CD4-positive, alpha-beta T cell treated with Interferon gamma for 1 hour (primary cell): ENCODE measurements at regions not wholly inside any gene's neighbourhood (a gene's known extent, or its start where the extent isn't known, plus 50 kb on each side); places are given as distances from the start of the nearest gene placed in this dataset.
"Not testable (repeated sequence)": the region's sequence is repeated elsewhere in the genome, so short reads cannot be mapped to it uniquely, and the experiment has no call there.

Experiments used
- DNase-seq: peaks from one replicate; pipeline ENCODE4 v3.0.0-alpha.2; 2020

GRCh38 chr17:20683651-20684229 is 104.2 kb downstream of the CDRT15L2 start:
- not testable (repeated sequence) for DNase-seq

DNA sequence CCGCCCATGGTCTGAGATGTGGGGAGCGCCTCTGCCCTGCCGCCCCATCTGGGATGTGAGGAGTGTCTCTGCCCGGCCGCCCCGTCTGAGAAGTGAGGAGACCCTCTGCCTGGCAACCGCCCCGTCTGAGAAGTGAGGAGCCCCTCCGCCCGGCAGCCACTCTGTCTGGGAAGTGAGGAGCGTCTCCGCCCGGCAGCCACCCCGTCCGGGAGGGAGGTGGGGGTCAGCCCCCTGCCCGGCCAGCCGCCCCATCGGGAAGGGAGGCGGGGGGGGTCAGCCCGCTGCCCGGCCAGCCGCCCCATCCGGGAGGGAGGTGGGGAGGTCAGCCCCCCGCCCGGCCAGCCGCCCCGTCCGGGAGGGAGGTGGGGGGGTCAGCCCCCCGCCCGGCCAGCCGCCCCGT is 105.5 kb downstream of the CDRT15L2 start:
- not testable (repeated sequence) for DNase-seq

- DNase-seq, result not testable (repeated sequence)
These were observed 108.1 kb downstream of the CDRT15L2 start for GRCh38 chr17:20687584-20687983.

DNA sequence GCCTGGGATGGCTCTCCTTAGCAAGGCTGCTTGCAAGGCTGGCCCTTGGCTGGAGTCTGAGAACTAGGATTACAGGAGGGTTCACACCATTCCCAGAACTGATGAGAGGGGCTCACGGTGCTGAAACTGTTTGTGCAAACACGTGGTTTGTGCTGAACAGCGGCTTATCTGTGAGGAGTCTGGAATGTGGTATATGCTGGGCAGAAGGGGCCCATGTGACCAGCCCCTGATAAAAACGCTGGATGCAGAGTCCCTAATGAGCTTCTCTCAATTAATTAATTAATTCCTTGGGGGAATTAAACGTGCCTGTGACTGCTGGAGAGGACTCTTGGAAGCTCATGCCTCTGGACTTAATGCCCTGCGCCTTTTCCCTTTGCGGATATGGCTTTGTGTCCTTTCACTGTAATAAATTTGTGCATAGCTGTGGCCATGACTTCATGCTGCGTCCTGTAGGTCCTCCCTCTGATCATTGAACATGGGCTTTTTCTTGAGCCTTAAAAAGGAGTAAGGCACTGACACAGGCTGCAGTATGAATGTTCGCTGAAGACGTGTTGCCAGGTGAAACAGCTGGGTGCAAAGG is 109.7 kb downstream of the CDRT15L2 start:
- not testable (repeated sequence) for DNase-seq

DNA sequence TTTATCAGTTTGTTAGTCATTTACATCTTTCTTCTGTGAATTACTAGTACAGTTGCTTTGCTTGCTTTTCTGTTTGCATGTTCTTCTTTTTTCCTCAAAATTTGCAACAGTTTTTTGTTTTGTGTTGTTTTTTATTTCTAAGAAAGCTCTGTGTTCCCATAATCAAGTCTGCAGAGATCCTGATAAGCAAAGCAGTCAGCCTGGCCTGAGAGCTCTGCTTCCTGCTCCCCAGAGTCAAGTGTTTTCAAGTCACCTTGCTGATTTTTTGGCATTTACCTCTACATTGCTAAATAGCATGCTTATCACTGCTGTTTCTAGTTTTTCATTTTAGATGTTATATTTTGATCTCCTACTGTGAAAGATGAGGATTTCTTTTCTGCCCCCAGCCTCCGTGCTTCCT is 113.2 kb downstream of the CDRT15L2 start:
- DNase-seq, result not testable (repeated sequence)

DNA sequence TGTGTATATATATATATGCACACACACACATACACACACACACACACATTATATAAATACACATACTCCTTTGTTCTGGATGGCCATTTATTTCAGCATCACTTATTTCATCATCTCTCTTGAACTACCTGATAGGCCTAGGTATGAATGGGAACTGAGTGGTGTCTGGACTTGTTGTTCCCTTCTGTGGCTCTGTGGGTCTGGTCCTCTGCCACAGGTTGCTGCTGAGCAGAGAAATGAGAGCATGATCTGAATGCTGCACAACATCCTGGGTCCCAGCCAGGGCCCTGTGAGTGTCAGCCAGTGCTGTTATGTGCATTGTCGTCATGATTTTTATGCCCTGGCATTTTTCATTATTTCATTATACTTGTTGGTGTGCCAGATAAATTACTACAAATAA is 116.3 kb downstream of the CDRT15L2 start:
- DNase-seq, result not testable (repeated sequence)

GRCh38 chr17:20698463-20699206 is 119.1 kb downstream of the CDRT15L2 start:
- DNase-seq, result peak; percentile 56

GRCh38 chr17:20700528-20700927 is 121.0 kb downstream of the CDRT15L2 start:
- not testable (repeated sequence) for DNase-seq

GRCh38 chr17:20701366-20701765 is 121.8 kb downstream of the CDRT15L2 start:
- DNase-seq, result not testable (repeated sequence)

- DNase-seq, result peak; percentile 18
These were observed 123.2 kb downstream of the CDRT15L2 start for GRCh38 chr17:20702692-20703091.

- no peak for DNase-seq
These were observed 124.3 kb downstream of the CDRT15L2 start for GRCh38 chr17:20703781-20704180.

GRCh38 chr17:20705186-20705585 is 125.7 kb downstream of the CDRT15L2 start:
- not testable (repeated sequence) for DNase-seq

- DNase-seq, result no peak
These were observed 127.3 kb downstream of the CDRT15L2 start for GRCh38 chr17:20706751-20707373.

GRCh38 chr17:20708821-20709220 is 129.3 kb downstream of the CDRT15L2 start:
- DNase-seq, result not testable (repeated sequence)

- DNase-seq, result not testable (repeated sequence)
These were observed 137.0 kb downstream of the CDRT15L2 start for GRCh38 chr17:20716481-20716880.

DNA sequence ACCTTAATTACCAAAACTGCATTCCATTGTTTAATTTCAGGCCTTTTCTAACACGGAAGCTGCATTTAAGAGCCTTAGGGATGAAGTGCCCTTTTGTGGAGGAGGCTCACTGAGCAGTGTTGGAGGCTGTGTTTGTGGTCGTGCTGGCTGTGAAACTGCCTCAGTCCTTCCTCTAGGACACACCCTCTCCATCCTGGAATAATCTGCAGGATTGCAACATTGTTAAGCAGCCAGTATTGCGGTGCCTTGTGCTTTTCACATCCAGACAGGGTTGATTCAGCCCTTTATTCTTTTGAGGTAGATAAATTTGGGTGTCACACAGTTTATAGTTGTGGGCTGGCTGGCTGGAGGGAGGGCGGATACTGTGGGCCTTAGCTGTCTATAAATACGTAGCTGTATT is 141.6 kb downstream of the CDRT15L2 start:
- no peak for DNase-seq

- not testable (repeated sequence) for DNase-seq
These were observed 144.9 kb downstream of the CDRT15L2 start for GRCh38 chr17:20724391-20724790.

GRCh38 chr17:20727201-20727600 is 147.7 kb downstream of the CDRT15L2 start:
- not testable (repeated sequence) for DNase-seq

GRCh38 chr17:20728181-20728580 is 148.7 kb downstream of the CDRT15L2 start:
- DNase-seq, result no peak

GRCh38 chr17:20731131-20731530 is 151.6 kb downstream of the CDRT15L2 start:
- not testable (repeated sequence) for DNase-seq

GRCh38 chr17:20733923-20734322 is 154.4 kb downstream of the CDRT15L2 start:
- no peak for DNase-seq

- DNase-seq, result no peak
These were observed 156.3 kb downstream of the CDRT15L2 start for GRCh38 chr17:20735796-20736195.

GRCh38 chr17:20737636-20738035 is 158.1 kb downstream of the CDRT15L2 start:
- not testable (repeated sequence) for DNase-seq

- no peak for DNase-seq
These were observed 191.6 kb downstream of the CDRT15L2 start for GRCh38 chr17:20771104-20771503.
